Adrenal gland (tissue), 5 donors: ENCODE measurements at regions not wholly inside any gene's neighbourhood (a gene's known extent, or its start where the extent isn't known, plus 50 kb on each side); places are given as distances from the start of the nearest gene placed in this dataset.

Experiments
- POLR2A ChIP-seq, 2 donors: fragments of 450-650 bp; IDR thresholded peaks; one replicate each; pipeline ENCODE4 v1.6.1; 2017; ENCODE audit warnings: antibody characterized with exemption in 2 of 2, mild to moderate bottlenecking in 2 of 2, moderate library complexity in 1 of 2
- TF ChIP-seq, protein P1 (sequence below), 6 experiments: fragments of 450-650 bp in 4 of 6; fragments of 200-600 bp in 2 of 6; sonication (generic) in 1 of 6; IDR thresholded peaks; 1 replicate in 5 of 6; 2 replicates in 1 of 6; pipeline versions ENCODE4 v1.5.1 to v1.8.0; 2016 to 2021; ENCODE audit warnings: antibody characterized with exemption in 6 of 6, mild to moderate bottlenecking in 2 of 6, moderate library complexity in 1 of 6
- donor health status: DM: no; HTN: no; CAD: no.

DNA sequence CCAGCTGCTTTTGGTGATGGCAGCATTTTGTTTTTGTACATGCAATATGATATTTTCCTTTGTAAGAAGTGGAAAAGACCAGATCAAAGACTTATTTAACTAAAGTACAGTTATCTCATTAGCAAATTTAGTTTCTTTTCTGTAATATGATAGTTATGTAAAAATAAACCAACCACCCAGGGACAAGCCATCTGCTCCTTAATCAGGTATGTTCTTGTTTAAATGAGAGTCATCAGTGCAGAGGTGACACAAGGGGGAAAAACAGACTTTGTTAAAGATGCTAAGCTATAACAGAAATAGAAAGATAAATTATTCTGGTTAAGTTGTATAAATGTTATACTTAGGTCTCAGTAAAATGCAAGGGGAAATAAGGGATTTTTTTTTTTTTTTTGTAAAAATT lies 805.7 kb upstream of the SEMA6A start:
- TF ChIP-seq, protein P1, sequence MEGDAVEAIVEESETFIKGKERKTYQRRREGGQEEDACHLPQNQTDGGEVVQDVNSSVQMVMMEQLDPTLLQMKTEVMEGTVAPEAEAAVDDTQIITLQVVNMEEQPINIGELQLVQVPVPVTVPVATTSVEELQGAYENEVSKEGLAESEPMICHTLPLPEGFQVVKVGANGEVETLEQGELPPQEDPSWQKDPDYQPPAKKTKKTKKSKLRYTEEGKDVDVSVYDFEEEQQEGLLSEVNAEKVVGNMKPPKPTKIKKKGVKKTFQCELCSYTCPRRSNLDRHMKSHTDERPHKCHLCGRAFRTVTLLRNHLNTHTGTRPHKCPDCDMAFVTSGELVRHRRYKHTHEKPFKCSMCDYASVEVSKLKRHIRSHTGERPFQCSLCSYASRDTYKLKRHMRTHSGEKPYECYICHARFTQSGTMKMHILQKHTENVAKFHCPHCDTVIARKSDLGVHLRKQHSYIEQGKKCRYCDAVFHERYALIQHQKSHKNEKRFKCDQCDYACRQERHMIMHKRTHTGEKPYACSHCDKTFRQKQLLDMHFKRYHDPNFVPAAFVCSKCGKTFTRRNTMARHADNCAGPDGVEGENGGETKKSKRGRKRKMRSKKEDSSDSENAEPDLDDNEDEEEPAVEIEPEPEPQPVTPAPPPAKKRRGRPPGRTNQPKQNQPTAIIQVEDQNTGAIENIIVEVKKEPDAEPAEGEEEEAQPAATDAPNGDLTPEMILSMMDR (IDR thresholded peaks at IDR 0.05), result no peak
- TF ChIP-seq POLR2A (IDR thresholded peaks at IDR 0.05), result no peak
